ENCODE measurements at regions not wholly inside any gene's neighbourhood (a gene's known extent, or its start where the extent isn't known, plus 50 kb on each side); places are given as distances from the start of the nearest gene placed in this dataset.

GRCh38 chr2:83802604-83803003 is 656.5 kb downstream of the SUCLG1 start (continued):
- TF ChIP-seq MNT (conservative IDR thresholded peaks at IDR 0.05) (peak in 1 of 2 experiments; percentile 38; a peak in 1 of 4 replicates), SFPQ (IDR thresholded peaks at IDR 0.05; ENCODE audit: low read depth, low read length) (no peak), ESRRA (IDR thresholded peaks at IDR 0.05; ENCODE audit: borderline replicate concordance, low read depth) (no peak)

- H3K9ac ChIP-seq (ENCODE audit: insufficient read depth in 1 of 2, low read depth in 2 of 2, low read length in 2 of 2), result no peak overlapping the region
- peaks cover 0 to 4% of the 10 kb centered on the region in 2 experiments; a peak in 2 of 5 replicates for H3K4me1 ChIP-seq (replicated peaks in 1 of 2; ENCODE audit: control insufficient read depth in 2 of 2, insufficient read depth in 2 of 2, low read length in 2 of 2)
- in situ Hi-C loops (cut with MboI) (no loop called here), intact Hi-C loops (cut with micrococcal nuclease) (no loop called here)
- DNase-seq (ENCODE audit: extremely low read depth in 1 of 4, low spot score in 3 of 4), result no peak
- H3K9me1 ChIP-seq (ENCODE audit: control insufficient read depth, insufficient read depth, low read length), result no peaks in the 10 kb centered on the region
- BruUV-seq (replicated peaks), result no TSS peak
- no peak for FAIRE-seq
- no peak overlapping the region for H3K27ac ChIP-seq (ENCODE audit: extremely low read depth, low read depth, low read length)
- no peaks in the 10 kb centered on the region for H4K20me1 ChIP-seq (replicated peaks; ENCODE audit: control insufficient read depth, insufficient read depth, low read length)
- POLR2A ChIA-PET, result interaction anchor here (0.6 kb wide), 1 partner anchor 113 kb away, joined by 4 read pairs; no protein-coding TSS in a partner anchor
- ATAC-seq, result peak; percentile 71
- no peaks in the 10 kb centered on the region for H3K27me3 ChIP-seq (ENCODE audit: control insufficient read depth in 2 of 2, insufficient read depth in 2 of 2, low read length in 2 of 2)
- H3K4me2 ChIP-seq (ENCODE audit: insufficient read depth, low read length), result no peak overlapping the region
- H3K36me3 ChIP-seq (ENCODE audit: control insufficient read depth, insufficient read depth, low read length), result no peaks in the 10 kb centered on the region
- no peak overlapping the region; the same call in 1 of the 2 replicates for H2AFZ ChIP-seq (ENCODE audit: low read depth, low read length)
- H3K9me3 ChIP-seq (replicated peaks; ENCODE audit: control insufficient read depth, insufficient read depth, low read depth, low read length), result no peaks in the 10 kb centered on the region
- peaks cover 9% of the 10 kb centered on the region; the same call in 1 of the 3 replicates for H3K79me2 ChIP-seq (ENCODE audit: control insufficient read depth, insufficient read depth, low read length)
- H3K4me3 ChIP-seq, result no peak overlapping the region
- WGBS (ENCODE audit: insufficient coverage, low coverage, missing lambda C conversion rate), result 43% methylated on average over 3 of the region's 3 CpGs
- CTCF ChIA-PET (ENCODE audit: low intra/inter-chr PET ratio), result no interaction called here
- TF ChIP-seq ZNF121 (CRISPR knock-in tag; conservative IDR thresholded peaks at IDR 0.05) (no peak), GTF2B (IDR thresholded peaks at IDR 0.05; ENCODE audit: extremely low read depth, insufficient read length) (no peak), MEIS2 (IDR thresholded peaks at IDR 0.05; ENCODE audit: partially characterized antibody) (peak; percentile 95), EP300 (IDR thresholded peaks at IDR 0.05; ENCODE audit: low read length) (peak; percentile 16; the same call in 1 of the 2 replicates), MBD2 (IDR thresholded peaks at IDR 0.05; ENCODE audit: borderline replicate concordance, low read depth) (no peak), LEF1 (IDR thresholded peaks at IDR 0.05) (peak; percentile 32; the same call in 1 of the 2 replicates), DPF2 (IDR thresholded peaks at IDR 0.05) (peak; percentile 38; the same call in 1 of the 2 replicates), KDM5B (IDR thresholded peaks at IDR 0.05; ENCODE audit: insufficient replicate concordance, low read depth, low read length) (no peak), PKNOX1 (IDR thresholded peaks at IDR 0.05) (peak; percentile 67; the same call in 1 of the 2 replicates), TOE1 (IDR thresholded peaks at IDR 0.05; ENCODE audit: borderline replicate concordance) (no peak), TOE1 (CRISPR knock-in tag; IDR thresholded peaks at IDR 0.05; ENCODE audit: borderline replicate concordance, low read depth) (no peak), ARHGAP35 (IDR thresholded peaks at IDR 0.05; ENCODE audit: partially characterized antibody) (peak; percentile 40), ARID1B (IDR thresholded peaks at IDR 0.05) (0 out of 2 replicates have a peak, but pooled peaks have one; percentile 25)
Observed at GRCh38 chr2:83795777-83796176, 663.3 kb downstream of the SUCLG1 start.
